GM12891 (cell line): ENCODE measurements at regions not wholly inside any gene's neighbourhood (a gene's known extent, or its start where the extent isn't known, plus 50 kb on each side); places are given as distances from the start of the nearest gene placed in this dataset.

Experiments
- PAX5 ChIP-seq: IDR thresholded peaks from 2 replicates; pipeline ENCODE4 v1.6.1; 2011; ENCODE audit warnings: low read length, moderate library complexity, mild to moderate bottlenecking; ENCODE audit not compliant: insufficient read depth, severe bottlenecking
- POLR2A ChIP-seq: IDR thresholded peaks from 2 replicates; pipeline ENCODE4 v1.6.1; 2011; ENCODE audit warnings: low read depth, low read length, control low read depth
- POLR2AphosphoS5 ChIP-seq: IDR thresholded peaks from 2 replicates; pipeline ENCODE4 v1.6.1; 2011; ENCODE audit warnings: low read depth, low read length, control low read depth
- SPI1 ChIP-seq: IDR thresholded peaks from 2 replicates; pipeline ENCODE4 v1.6.1; 2011; ENCODE audit warnings: low read depth, low read length, control low read depth
- TAF1 ChIP-seq: IDR thresholded peaks from 2 replicates; pipeline ENCODE4 v1.6.1; 2011; ENCODE audit warnings: low read depth, low read length, control low read depth

DNA sequence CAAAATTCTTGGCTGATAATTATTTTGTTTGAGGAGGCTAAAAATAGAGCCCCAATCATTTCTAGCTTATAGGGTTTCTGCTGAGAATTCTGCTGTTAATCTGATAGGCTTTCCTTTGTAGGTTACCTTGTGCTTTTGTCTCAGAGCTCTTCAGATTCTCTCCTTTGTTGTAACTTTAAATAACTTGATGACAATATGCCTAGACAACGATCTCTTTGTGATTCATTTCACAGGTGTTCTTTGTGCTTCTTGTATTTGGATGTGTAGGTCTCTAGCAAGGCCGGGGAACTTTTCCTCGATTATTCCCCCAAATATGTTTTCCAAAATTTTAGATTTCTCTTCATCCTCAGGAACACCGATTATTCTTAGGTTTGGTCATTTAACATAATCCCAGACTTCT is 376.5 kb upstream of the MAN1A1 start:
- TF ChIP-seq POLR2A (no peak), TAF1 (no peak), POLR2AphosphoS5 (no peak), SPI1 (no peak), PAX5 (no peak)
